Activated B cell treated with CpG ODN at 0.5 μM for 24 hours (primary cell): ENCODE measurements at regions not wholly inside any gene's neighbourhood (a gene's known extent, or its start where the extent isn't known, plus 50 kb on each side); places are given as distances from the start of the nearest gene placed in this dataset.

ENCODE experiments used
- ATAC-seq: fragments of 200-7000 bp; cut with Tn5 transposase; one replicate; pipeline ENCODE4 v1.10.0; 2021; ENCODE audit warnings: low read depth, mild to moderate bottlenecking, moderate library complexity
- CTCF ChIA-PET: fragments of 350-600 bp; sonication (Branson Sonifier 250); formaldehyde crosslinking; loops from one replicate; lab custom pipeline; 2021; ENCODE audit warnings: antibody characterized with exemption; lab: Charles Lee
- POLR2A ChIA-PET: fragments of 350-600 bp; sonication (Branson Sonifier 250); formaldehyde crosslinking; loops from one replicate; lab custom pipeline; 2021; ENCODE audit warnings: antibody characterized with exemption; lab: Charles Lee
- DNase-seq: peaks from one replicate; pipeline ENCODE4 v3.0.0; 2022
- H3K27ac Mint-ChIP-seq: one replicate; pipeline ENCODE4 v1.8.0; 2020; ENCODE audit warnings: mixed read lengths
- H3K27me3 Mint-ChIP-seq: one replicate; pipeline ENCODE4 v1.8.0; 2021; ENCODE audit warnings: mixed read lengths
- H3K36me3 Mint-ChIP-seq: one replicate; pipeline ENCODE4 v1.8.0; 2021; ENCODE audit warnings: low read depth, mixed read lengths
- H3K4me1 Mint-ChIP-seq: one replicate; pipeline ENCODE4 v1.8.0; 2021; ENCODE audit warnings: mixed read lengths
- H3K4me3 Mint-ChIP-seq: one replicate; pipeline ENCODE4 v1.8.0; 2020; ENCODE audit warnings: mild to moderate bottlenecking, mixed read lengths
- H3K9me3 Mint-ChIP-seq: one replicate; pipeline ENCODE4 v1.8.0; 2020; ENCODE audit warnings: mixed read lengths
- intact Hi-C: fragments of 100-400 bp; cut with micrococcal nuclease; formaldehyde crosslinking; loops from one replicate; pipeline ENCODE4 v1.15.1; 2024
- TF ChIP-seq, protein P1 (sequence below): fragments of 200-600 bp; IDR thresholded peaks from one replicate; pipeline ENCODE4 v1.8.0; 2022; ENCODE audit warnings: antibody characterized with exemption, mild to moderate bottlenecking

DNA sequence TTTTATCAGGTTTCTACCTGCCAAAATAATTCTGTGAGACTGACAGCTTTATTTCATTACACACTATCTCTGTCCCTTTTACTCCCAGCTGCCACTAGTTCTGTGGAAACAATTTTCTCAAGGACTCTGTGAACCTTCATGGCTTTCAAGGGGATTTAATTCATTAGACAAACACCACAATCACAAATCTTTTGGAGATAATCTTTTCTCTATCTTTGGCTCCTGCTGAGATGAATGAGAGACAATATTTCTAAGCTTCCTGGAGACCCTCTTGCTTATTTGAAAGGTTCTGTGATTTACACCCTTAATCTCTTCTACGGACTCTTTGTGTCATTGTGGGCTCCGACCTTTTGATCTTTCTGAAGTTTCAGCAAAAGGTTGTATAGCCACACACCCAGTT, 222.6 kb downstream of the PRDM9 start:
- no peak overlapping the region for H3K27ac Mint-ChIP-seq
- no peak for ATAC-seq
- DNase-seq = no peak
- CTCF ChIA-PET = no interaction called here
- TF ChIP-seq, protein P1, sequence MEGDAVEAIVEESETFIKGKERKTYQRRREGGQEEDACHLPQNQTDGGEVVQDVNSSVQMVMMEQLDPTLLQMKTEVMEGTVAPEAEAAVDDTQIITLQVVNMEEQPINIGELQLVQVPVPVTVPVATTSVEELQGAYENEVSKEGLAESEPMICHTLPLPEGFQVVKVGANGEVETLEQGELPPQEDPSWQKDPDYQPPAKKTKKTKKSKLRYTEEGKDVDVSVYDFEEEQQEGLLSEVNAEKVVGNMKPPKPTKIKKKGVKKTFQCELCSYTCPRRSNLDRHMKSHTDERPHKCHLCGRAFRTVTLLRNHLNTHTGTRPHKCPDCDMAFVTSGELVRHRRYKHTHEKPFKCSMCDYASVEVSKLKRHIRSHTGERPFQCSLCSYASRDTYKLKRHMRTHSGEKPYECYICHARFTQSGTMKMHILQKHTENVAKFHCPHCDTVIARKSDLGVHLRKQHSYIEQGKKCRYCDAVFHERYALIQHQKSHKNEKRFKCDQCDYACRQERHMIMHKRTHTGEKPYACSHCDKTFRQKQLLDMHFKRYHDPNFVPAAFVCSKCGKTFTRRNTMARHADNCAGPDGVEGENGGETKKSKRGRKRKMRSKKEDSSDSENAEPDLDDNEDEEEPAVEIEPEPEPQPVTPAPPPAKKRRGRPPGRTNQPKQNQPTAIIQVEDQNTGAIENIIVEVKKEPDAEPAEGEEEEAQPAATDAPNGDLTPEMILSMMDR = no peak
- no peaks in the 10 kb centered on the region for H3K36me3 Mint-ChIP-seq
- POLR2A ChIA-PET = no interaction called here
- no peaks in the 10 kb centered on the region for H3K27me3 Mint-ChIP-seq
- H3K9me3 Mint-ChIP-seq = peaks cover 3% of the 10 kb centered on the region
- H3K4me1 Mint-ChIP-seq = no peaks in the 10 kb centered on the region
- intact Hi-C loops = no loop called here
- H3K4me3 Mint-ChIP-seq = no peak overlapping the region

- ATAC-seq = no peak
- H3K27ac Mint-ChIP-seq = no peak overlapping the region
- intact Hi-C loops = no loop called here
- peaks cover 2% of the 10 kb centered on the region for H3K9me3 Mint-ChIP-seq
- CTCF ChIA-PET = no interaction called here
- H3K36me3 Mint-ChIP-seq = no peaks in the 10 kb centered on the region
- H3K4me3 Mint-ChIP-seq = no peak overlapping the region
- no peaks in the 10 kb centered on the region for H3K27me3 Mint-ChIP-seq
- no peak for DNase-seq
- TF ChIP-seq, protein P1 = no peak
- no peaks in the 10 kb centered on the region for H3K4me1 Mint-ChIP-seq
- POLR2A ChIA-PET = no interaction called here
Observed at GRCh38 chr5:23740029-23740428, 232.6 kb downstream of the PRDM9 start.

DNA sequence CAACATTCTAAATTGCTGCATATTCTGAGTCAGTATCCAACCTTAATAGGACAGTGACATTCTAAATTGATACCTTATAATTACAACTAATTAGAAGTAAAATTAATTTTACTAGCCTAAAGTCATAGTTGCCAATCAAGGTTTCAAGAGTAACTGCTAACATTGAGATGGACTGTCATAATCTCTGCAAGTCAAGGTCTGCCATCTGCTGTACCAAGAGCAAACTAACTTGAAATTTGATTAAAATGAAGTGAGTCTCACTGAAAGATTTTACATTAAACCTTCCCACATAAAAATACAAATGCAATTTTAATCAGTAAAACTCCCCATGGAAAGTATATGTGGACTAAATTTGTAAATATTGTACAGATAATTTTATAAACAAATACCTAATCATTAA, 235.3 kb downstream of the PRDM9 start:
- ATAC-seq = no peak
- intact Hi-C loops = no loop called here
- Mint-ChIP-seq H3K4me1 (no peaks in the 10 kb centered on the region), H3K27me3 (no peaks in the 10 kb centered on the region), H3K36me3 (no peaks in the 10 kb centered on the region), H3K9me3 (peaks cover 4% of the 10 kb centered on the region), H3K4me3 (no peak overlapping the region), H3K27ac (no peak overlapping the region)
- POLR2A ChIA-PET = no interaction called here
- no peak for DNase-seq
- CTCF ChIA-PET = no interaction called here
- TF ChIP-seq, protein P1 = no peak

GRCh38 chr5:23755906-23756305, 248.5 kb downstream of the PRDM9 start:
- no peak for ATAC-seq
- H3K27me3 Mint-ChIP-seq = no peaks in the 10 kb centered on the region
- ChIA-PET POLR2A (interaction anchor here (0.6 kb wide), 1 partner anchor 29 kb away, joined by 6 read pairs; no protein-coding TSS in a partner anchor), CTCF (no interaction called here)
- intact Hi-C loops = no loop called here
- DNase-seq = no peak
- H3K27ac Mint-ChIP-seq = no peak overlapping the region
- TF ChIP-seq, protein P1 = no peak
- H3K4me3 Mint-ChIP-seq = no peak overlapping the region
- no peaks in the 10 kb centered on the region for H3K36me3 Mint-ChIP-seq
- H3K9me3 Mint-ChIP-seq = peaks cover 4% of the 10 kb centered on the region
- no peaks in the 10 kb centered on the region for H3K4me1 Mint-ChIP-seq

GRCh38 chr5:23756779-23757178, 249.4 kb downstream of the PRDM9 start:
- no peaks in the 10 kb centered on the region for H3K4me1 Mint-ChIP-seq
- H3K27me3 Mint-ChIP-seq = no peaks in the 10 kb centered on the region
- ChIA-PET POLR2A (no interaction called here), CTCF (no interaction called here)
- TF ChIP-seq, protein P1 = no peak
- ATAC-seq (no peak), DNase-seq (no peak)
- no peak overlapping the region for H3K4me3 Mint-ChIP-seq
- H3K9me3 Mint-ChIP-seq = peaks cover 3% of the 10 kb centered on the region
- intact Hi-C loops = no loop called here
- no peak overlapping the region for H3K27ac Mint-ChIP-seq
- H3K36me3 Mint-ChIP-seq = no peaks in the 10 kb centered on the region
